ENCODE measurements at regions not wholly inside any gene's neighbourhood (a gene's known extent, or its start where the extent isn't known, plus 50 kb on each side); places are given as distances from the start of the nearest gene placed in this dataset.

GRCh38 chr15:47209591-47209990 lies 507.7 kb upstream of the SEMA6D start:
- H3K4me1 ChIP-seq (ENCODE audit: insufficient read depth, low read length), result no peaks in the 10 kb centered on the region
- CTCF ChIA-PET (ENCODE audit: low intra/inter-chr PET ratio, low total read pairs), result no interaction called here
- H3K4me3 ChIP-seq (replicated peaks in 1 of 3; ENCODE audit: insufficient read depth in 1 of 3, low read depth in 2 of 3, low read length in 3 of 3), result no peak overlapping the region
- no peaks in the 10 kb centered on the region for H3K27me3 ChIP-seq (ENCODE audit: control insufficient read depth in 1 of 2, insufficient read depth in 2 of 2, low read length in 2 of 2)
- 48% methylated on average over 3 of the region's 3 CpGs for WGBS (ENCODE audit: low lambda C conversion rate)
- BruUV-seq (replicated peaks), result no TSS peak
- peaks cover 75% of the 10 kb centered on the region for H3K9me3 ChIP-seq (ENCODE audit: low read length)
- H3K36me3 ChIP-seq (replicated peaks in 1 of 2; ENCODE audit: control insufficient read depth in 1 of 2, insufficient read depth in 2 of 2, low read length in 2 of 2), result no peaks in the 10 kb centered on the region
- DNase-seq (ENCODE audit: low spot score) (no peak), ATAC-seq (no peak), FAIRE-seq (no peak)
- no peaks in the 10 kb centered on the region for H4K20me1 ChIP-seq (ENCODE audit: insufficient read depth, low read length)
- H3K4me2 ChIP-seq (ENCODE audit: low read depth, low read length), result no peak overlapping the region
- TF ChIP-seq THAP7 (CRISPR knock-in tag; IDR thresholded peaks at IDR 0.05), result no peak
- no peak for TF ChIP-seq PHF5A (CRISPR knock-in tag; IDR thresholded peaks at IDR 0.05; ENCODE audit: low read depth, unreplicated experiment)
- TF ChIP-seq NCOA1 (CRISPR knock-in tag; IDR thresholded peaks at IDR 0.05), result no peak
- no peak for TF ChIP-seq HNRNPH1 (optimal IDR thresholded peaks at IDR 0.05; ENCODE audit: low read depth, low read length)
- no peak for TF ChIP-seq RFX5 (IDR thresholded peaks at IDR 0.05; ENCODE audit: low read depth, low read length)
- TF ChIP-seq ZNF17 (CRISPR knock-in tag; IDR thresholded peaks at IDR 0.05), result no peak
- TF ChIP-seq ZNF317 (CRISPR knock-in tag; IDR thresholded peaks at IDR 0.05), result no peak
- TF ChIP-seq HIVEP1 (CRISPR knock-in tag; IDR thresholded peaks at IDR 0.05), result no peak
- TF ChIP-seq ZNF280D (CRISPR knock-in tag; IDR thresholded peaks at IDR 0.05), result no peak
- no peak for TF ChIP-seq CHD2 (IDR thresholded peaks at IDR 0.05; ENCODE audit: low read depth, low read length)
- no peak for TF ChIP-seq ZSCAN22 (CRISPR knock-in tag; IDR thresholded peaks at IDR 0.05)
- TF ChIP-seq ZNF282 (IDR thresholded peaks at IDR 0.05; ENCODE audit: partially characterized antibody), result no peak
- H3K27ac ChIP-seq (ENCODE audit: extremely low read length, insufficient read depth, low read length), result no peak overlapping the region
- POLR2A ChIA-PET, result no interaction called here
- H3K79me2 ChIP-seq (ENCODE audit: insufficient read depth, low read length), result no peaks in the 10 kb centered on the region
- in situ Hi-C loops (cut with HindIII; ENCODE audit: extremely low pct_ligation_motif_present, low pct_unique_long_range_greater_than_20kb) (no loop called here), intact Hi-C loops (cut with micrococcal nuclease; ENCODE audit: unreplicated experiment) (no loop called here)
- H3K9ac ChIP-seq (ENCODE audit: insufficient read depth, low read depth, low read length), result no peak overlapping the region
- no peak overlapping the region for H2AFZ ChIP-seq (ENCODE audit: low read length)
